WERI-Rb-1 (cell line): ENCODE measurements at regions not wholly inside any gene's neighbourhood (a gene's known extent, or its start where the extent isn't known, plus 50 kb on each side); places are given as distances from the start of the nearest gene placed in this dataset.

Experiments
- DNase-seq: peaks from one replicate; pipeline ENCODE4 v3.0.0-alpha.2; 2020
- H3K27ac ChIP-seq: fragments of 250-450 bp; sonication (Bioruptor Pico); 2 replicates; pipeline ENCODE4 v1.5.1; 2020; ENCODE audit warnings: mild to moderate bottlenecking, moderate library complexity
- H3K27me3 ChIP-seq: fragments of 250-450 bp; sonication (Bioruptor Pico); 2 replicates; pipeline ENCODE4 v1.5.1; 2021; ENCODE audit warnings: mild to moderate bottlenecking, low read depth, moderate library complexity; ENCODE audit not compliant: insufficient read depth, severe bottlenecking
- H3K36me3 ChIP-seq: fragments of 250-450 bp; sonication (Bioruptor Pico); 2 replicates; pipeline ENCODE4 v1.5.1; 2020; ENCODE audit warnings: mild to moderate bottlenecking, moderate library complexity
- H3K4me3 ChIP-seq: 2 replicates; pipeline ENCODE4 v1.5.1; 2011; ENCODE audit warnings: low read depth, mild to moderate bottlenecking, control low read depth, low read length
- H3K9me3 ChIP-seq: fragments of 250-450 bp; sonication (Bioruptor Pico); 2 replicates; pipeline ENCODE4 v1.5.1; 2021; ENCODE audit warnings: mild to moderate bottlenecking, moderate library complexity; ENCODE audit not compliant: severe bottlenecking
- CTCF ChIP-seq: IDR thresholded peaks from 2 replicates; pipeline ENCODE4 v1.5.1; 2011; ENCODE audit warnings: low read depth, mild to moderate bottlenecking, control low read depth, inconsistent platforms, low read length

GRCh38 chr7:32200646-32201045 is 130.4 kb upstream of the PDE1C start:
- H3K9me3 ChIP-seq = no peaks in the 10 kb centered on the region
- no peak for DNase-seq
- TF ChIP-seq CTCF = no peak
- no peak overlapping the region for H3K4me3 ChIP-seq
- no peak overlapping the region for H3K27ac ChIP-seq
- H3K27me3 ChIP-seq = no peaks in the 10 kb centered on the region
- H3K36me3 ChIP-seq = peaks cover 4% of the 10 kb centered on the region; the same call in 1 of the 2 replicates

- H3K27ac ChIP-seq = no peak overlapping the region
- TF ChIP-seq CTCF = no peak
Observed at GRCh38 chr7:32194537-32194936, 124.3 kb upstream of the PDE1C start.

GRCh38 chr7:32191305-32191704 is 121.1 kb upstream of the PDE1C start:
- no peak overlapping the region for H3K4me3 ChIP-seq
- no peaks in the 10 kb centered on the region for H3K9me3 ChIP-seq
- no peaks in the 10 kb centered on the region for H3K27me3 ChIP-seq
- H3K36me3 ChIP-seq = no peaks in the 10 kb centered on the region
- H3K27ac ChIP-seq = no peak overlapping the region
- TF ChIP-seq CTCF = no peak
- no peak for DNase-seq

More at GRCh38 chr7:32194537-32194936, 124.3 kb upstream of the PDE1C start:
- Histone ChIP-seq H3K9me3 (no peaks in the 10 kb centered on the region), H3K36me3 (no peaks in the 10 kb centered on the region), H3K4me3 (no peak overlapping the region), H3K27me3 (no peaks in the 10 kb centered on the region)
- DNase-seq = no peak

GRCh38 chr7:32179567-32179966 is 109.4 kb upstream of the PDE1C start:
- Histone ChIP-seq H3K4me3 (no peak overlapping the region), H3K27ac (no peak overlapping the region), H3K36me3 (no peaks in the 10 kb centered on the region), H3K9me3 (no peaks in the 10 kb centered on the region), H3K27me3 (no peaks in the 10 kb centered on the region)
- no peak for TF ChIP-seq CTCF
- DNase-seq = no peak

GRCh38 chr7:32178677-32179366 is 108.6 kb upstream of the PDE1C start:
- no peak overlapping the region for H3K27ac ChIP-seq
- no peaks in the 10 kb centered on the region for H3K9me3 ChIP-seq
- no peak for TF ChIP-seq CTCF
- no peaks in the 10 kb centered on the region for H3K27me3 ChIP-seq
- H3K36me3 ChIP-seq = no peaks in the 10 kb centered on the region
- no peak for DNase-seq
- no peak overlapping the region for H3K4me3 ChIP-seq

GRCh38 chr7:32177232-32177631 is 107.0 kb upstream of the PDE1C start:
- Histone ChIP-seq H3K27ac (no peak overlapping the region), H3K4me3 (no peak overlapping the region), H3K27me3 (no peaks in the 10 kb centered on the region), H3K36me3 (no peaks in the 10 kb centered on the region), H3K9me3 (no peaks in the 10 kb centered on the region)
- DNase-seq = no peak
- no peak for TF ChIP-seq CTCF
